Gastrocnemius medialis (tissue), 4 donors: ENCODE measurements at regions not wholly inside any gene's neighbourhood (a gene's known extent, or its start where the extent isn't known, plus 50 kb on each side); places are given as distances from the start of the nearest gene placed in this dataset.

Experiments
- ATAC-seq, 2 donors: fragments of 150-250 bp; one replicate each; pipeline ENCODE4 v1.9.1; 2016
- DNase-seq, 2 donors: peaks; one replicate each; pipeline ENCODE4 v3.0.0-alpha.2; 2019
- H3K27ac ChIP-seq, 4 donors: fragments of 200-600 bp; sonication (generic); 1 replicate in 1 of 4; 2 replicates in 3 of 4; pipeline ENCODE4 v1.5.1; 2016 to 2018; ENCODE audit warnings: mild to moderate bottlenecking in 2 of 4, moderate library complexity in 1 of 4
- H3K27me3 ChIP-seq, 3 donors: fragments of 200-600 bp; sonication (generic) in 2 of 3; 1 replicate in 1 of 3; 2 replicates in 2 of 3; pipeline versions ENCODE4 v1.5.1 to v1.6.0; 2016 to 2019; ENCODE audit warnings: mild to moderate bottlenecking in 1 of 3, moderate library complexity in 1 of 3
- H3K36me3 ChIP-seq, 2 donors: fragments of 200-600 bp; sonication (generic) in 1 of 2; one replicate each; pipeline ENCODE4 v1.5.1; 2017 to 2018
- H3K4me1 ChIP-seq, 2 donors: fragments of 200-600 bp; sonication (generic) in 1 of 2; one replicate each; pipeline ENCODE4 v1.5.1; 2016 to 2017; ENCODE audit warnings: mild to moderate bottlenecking in 2 of 2
- H3K4me3 ChIP-seq, 4 donors: fragments of 200-600 bp; sonication (generic) in 3 of 4; 1 replicate in 1 of 4; 2 replicates in 3 of 4; pipeline ENCODE4 v1.5.1; 2016 to 2019; ENCODE audit warnings: mild to moderate bottlenecking in 2 of 4
- H3K9me3 ChIP-seq, 3 donors: fragments of 200-600 bp; sonication (generic) in 2 of 3; 1 replicate in 1 of 3; 2 replicates in 2 of 3; pipeline ENCODE4 v1.5.1; 2016 to 2019
- POLR2A ChIP-seq, 2 donors: fragments of 450-650 bp; IDR thresholded peaks; one replicate each; pipeline ENCODE4 v1.6.1; 2017; ENCODE audit warnings: antibody characterized with exemption in 2 of 2, mild to moderate bottlenecking in 2 of 2, moderate library complexity in 2 of 2
- in situ Hi-C, 4 donors: fragments of 200-750 bp; cut with MboI; loops; one replicate each; pipeline versions ENCODE4 v1.15.0 to v1.8.0; 2017; ENCODE audit warnings: low sequenced_read_pairs in 4 of 4
- intact Hi-C: fragments of 100-400 bp; cut with DNase I; formaldehyde crosslinking; loops from one replicate; pipeline ENCODE4 v1.15.1; 2023; ENCODE audit warnings: low total_unique reads
- TF ChIP-seq, protein P1 (sequence below), 5 experiments: fragments of 450-650 bp in 3 of 5; fragments of 200-600 bp in 2 of 5; sonication (generic) in 2 of 5; IDR thresholded peaks in 4 of 5; conservative IDR thresholded peaks in 1 of 5; 1 replicate in 4 of 5; 2 replicates in 1 of 5; pipeline ENCODE4 v1.5.1; 2016 to 2019; ENCODE audit warnings: antibody characterized with exemption in 5 of 5, mild to moderate bottlenecking in 3 of 5, moderate library complexity in 3 of 5

DNA sequence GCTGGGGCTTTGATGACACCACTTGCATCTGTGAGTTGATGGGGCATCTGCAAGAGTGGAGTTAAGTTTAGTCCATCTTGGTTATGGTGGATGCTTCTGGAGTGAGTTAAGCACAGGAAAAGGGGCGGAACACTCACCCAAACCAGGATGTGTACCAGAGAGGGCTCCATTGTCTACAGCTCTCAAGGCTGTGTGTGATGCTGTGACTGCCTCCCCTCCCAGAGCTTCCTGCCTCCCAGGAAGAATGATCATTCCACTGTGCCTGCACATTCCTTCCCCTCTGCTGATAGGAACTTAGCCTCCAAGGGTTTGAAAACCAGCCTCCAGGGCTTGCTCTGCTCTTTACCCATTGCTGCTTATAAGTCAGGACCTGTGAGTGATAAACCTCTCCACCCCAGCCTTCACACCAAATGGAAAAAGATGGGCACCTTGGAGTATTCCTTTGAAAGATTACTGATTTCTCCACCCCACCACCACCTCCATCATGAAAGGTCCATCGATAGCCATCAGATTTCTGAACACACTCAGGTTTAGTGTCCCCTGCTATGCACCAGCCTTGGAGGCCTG, 160.1 kb upstream of the SPRY4 start:
- TF ChIP-seq, protein P1, sequence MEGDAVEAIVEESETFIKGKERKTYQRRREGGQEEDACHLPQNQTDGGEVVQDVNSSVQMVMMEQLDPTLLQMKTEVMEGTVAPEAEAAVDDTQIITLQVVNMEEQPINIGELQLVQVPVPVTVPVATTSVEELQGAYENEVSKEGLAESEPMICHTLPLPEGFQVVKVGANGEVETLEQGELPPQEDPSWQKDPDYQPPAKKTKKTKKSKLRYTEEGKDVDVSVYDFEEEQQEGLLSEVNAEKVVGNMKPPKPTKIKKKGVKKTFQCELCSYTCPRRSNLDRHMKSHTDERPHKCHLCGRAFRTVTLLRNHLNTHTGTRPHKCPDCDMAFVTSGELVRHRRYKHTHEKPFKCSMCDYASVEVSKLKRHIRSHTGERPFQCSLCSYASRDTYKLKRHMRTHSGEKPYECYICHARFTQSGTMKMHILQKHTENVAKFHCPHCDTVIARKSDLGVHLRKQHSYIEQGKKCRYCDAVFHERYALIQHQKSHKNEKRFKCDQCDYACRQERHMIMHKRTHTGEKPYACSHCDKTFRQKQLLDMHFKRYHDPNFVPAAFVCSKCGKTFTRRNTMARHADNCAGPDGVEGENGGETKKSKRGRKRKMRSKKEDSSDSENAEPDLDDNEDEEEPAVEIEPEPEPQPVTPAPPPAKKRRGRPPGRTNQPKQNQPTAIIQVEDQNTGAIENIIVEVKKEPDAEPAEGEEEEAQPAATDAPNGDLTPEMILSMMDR (IDR thresholded peaks at IDR 0.05 in 4 of 5, conservative IDR thresholded peaks at IDR 0.05 in 1 of 5): no peak
- no peak for TF ChIP-seq POLR2A (IDR thresholded peaks at IDR 0.05)
- in situ Hi-C loops (no loop called here), intact Hi-C loops (no loop called here)
- DNase-seq (no peak), ATAC-seq (no peak)
- no peaks in the 10 kb centered on the region for H3K4me1 ChIP-seq
- no peaks in the 10 kb centered on the region for H3K36me3 ChIP-seq
- no peaks in the 10 kb centered on the region for H3K9me3 ChIP-seq
- H3K27me3 ChIP-seq: no peaks in the 10 kb centered on the region
- no peak overlapping the region for H3K4me3 ChIP-seq
- H3K27ac ChIP-seq: no peak overlapping the region

DNA sequence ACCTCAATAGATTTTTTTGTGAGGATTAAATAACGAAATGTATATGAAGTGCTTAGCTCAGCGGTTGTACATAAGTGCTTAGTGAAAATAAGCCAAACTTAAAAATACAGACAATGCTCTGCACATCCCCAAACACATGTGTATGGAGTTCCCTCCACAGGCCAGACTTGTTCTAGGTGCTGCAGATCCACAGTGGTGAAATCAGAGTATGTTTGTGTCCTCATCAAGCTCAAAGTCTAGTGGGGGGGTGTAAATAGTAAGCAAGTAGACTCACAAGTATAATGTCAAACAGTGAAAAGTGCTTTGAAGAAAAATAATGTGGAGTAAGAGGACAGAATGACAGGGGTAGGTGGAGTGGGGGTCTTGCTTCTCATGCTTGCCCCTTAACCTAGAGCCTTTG, 157.4 kb upstream of the SPRY4 start:
- no peak for DNase-seq
- H3K4me3 ChIP-seq: no peak overlapping the region
- H3K9me3 ChIP-seq: no peaks in the 10 kb centered on the region
- no peak for ATAC-seq
- H3K4me1 ChIP-seq: no peaks in the 10 kb centered on the region
- H3K27ac ChIP-seq: no peak overlapping the region
- in situ Hi-C loops (no loop called here), intact Hi-C loops (no loop called here)
- no peak for TF ChIP-seq POLR2A (IDR thresholded peaks at IDR 0.05)
- TF ChIP-seq, protein P1 (IDR thresholded peaks at IDR 0.05 in 4 of 5, conservative IDR thresholded peaks at IDR 0.05 in 1 of 5): no peak
- no peaks in the 10 kb centered on the region for H3K36me3 ChIP-seq
- no peaks in the 10 kb centered on the region for H3K27me3 ChIP-seq

DNA sequence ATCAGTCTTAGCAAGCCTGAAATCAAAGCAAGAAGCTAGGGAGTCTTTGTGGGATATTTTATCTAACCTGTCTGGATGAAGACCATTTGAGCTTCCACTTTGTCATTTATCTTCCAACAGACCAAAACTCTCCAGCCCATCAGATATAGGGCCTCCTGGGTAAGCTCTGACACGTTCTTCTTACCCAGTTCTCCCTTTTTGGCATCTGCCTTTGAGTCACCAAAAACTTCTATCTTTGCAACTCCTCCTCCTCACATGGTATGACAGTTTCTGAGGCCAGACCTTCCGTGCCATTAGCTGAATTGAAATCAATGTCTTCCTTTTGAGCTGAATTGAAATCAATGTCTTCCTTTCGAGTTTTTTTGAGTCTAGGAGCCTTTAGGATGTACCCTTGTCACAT, 156.6 kb upstream of the SPRY4 start:
- intact Hi-C loops (no loop called here), in situ Hi-C loops (no loop called here)
- Histone ChIP-seq H3K36me3 (no peaks in the 10 kb centered on the region), H3K4me3 (no peak overlapping the region), H3K9me3 (no peaks in the 10 kb centered on the region), H3K27ac (no peak overlapping the region), H3K27me3 (no peaks in the 10 kb centered on the region), H3K4me1 (no peaks in the 10 kb centered on the region)
- DNase-seq: no peak
- no peak for ATAC-seq
- TF ChIP-seq, protein P1 (IDR thresholded peaks at IDR 0.05 in 4 of 5, conservative IDR thresholded peaks at IDR 0.05 in 1 of 5): no peak
- TF ChIP-seq POLR2A (IDR thresholded peaks at IDR 0.05): no peak

DNA sequence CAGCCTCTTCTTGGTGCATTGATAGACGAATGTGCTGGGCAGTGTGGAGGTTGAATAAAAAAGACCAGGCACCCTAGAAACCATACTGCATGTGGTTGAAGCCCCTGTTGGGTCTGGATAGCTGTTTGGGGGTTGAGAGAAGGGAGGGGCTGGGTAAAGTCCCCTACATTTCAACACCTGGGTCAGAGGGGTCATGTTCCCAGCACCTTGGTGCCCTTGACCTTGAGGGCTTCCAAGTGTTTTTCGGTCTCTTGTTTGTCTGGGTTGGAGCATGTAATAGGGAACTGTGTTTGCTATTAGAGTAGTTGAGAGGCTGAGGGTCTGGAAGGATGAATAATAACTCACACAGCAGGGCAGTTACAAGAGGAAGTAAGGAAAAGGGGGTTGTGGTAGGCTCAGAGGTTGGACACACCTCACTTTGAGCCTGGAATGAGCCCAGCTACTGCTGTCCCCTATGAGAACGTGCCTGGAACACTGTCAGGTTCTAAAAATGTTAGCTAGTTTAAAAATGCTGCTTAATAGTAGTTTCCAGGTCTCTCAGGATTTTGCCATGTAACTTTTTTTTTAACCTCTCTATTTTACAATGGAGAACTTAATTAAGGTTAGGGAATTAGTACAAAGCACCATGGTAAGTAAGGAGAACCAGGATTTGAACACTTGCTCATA, 155.2 kb upstream of the SPRY4 start:
- Histone ChIP-seq H3K4me1 (no peaks in the 10 kb centered on the region), H3K9me3 (no peaks in the 10 kb centered on the region), H3K27me3 (no peaks in the 10 kb centered on the region), H3K27ac (no peak overlapping the region), H3K36me3 (no peaks in the 10 kb centered on the region), H3K4me3 (no peak overlapping the region)
- DNase-seq (no peak), ATAC-seq (no peak)
- intact Hi-C loops: no loop called here
- in situ Hi-C loops: no loop called here
- no peak for TF ChIP-seq POLR2A (IDR thresholded peaks at IDR 0.05)
- TF ChIP-seq, protein P1 (IDR thresholded peaks at IDR 0.05 in 4 of 5, conservative IDR thresholded peaks at IDR 0.05 in 1 of 5): no peak

DNA sequence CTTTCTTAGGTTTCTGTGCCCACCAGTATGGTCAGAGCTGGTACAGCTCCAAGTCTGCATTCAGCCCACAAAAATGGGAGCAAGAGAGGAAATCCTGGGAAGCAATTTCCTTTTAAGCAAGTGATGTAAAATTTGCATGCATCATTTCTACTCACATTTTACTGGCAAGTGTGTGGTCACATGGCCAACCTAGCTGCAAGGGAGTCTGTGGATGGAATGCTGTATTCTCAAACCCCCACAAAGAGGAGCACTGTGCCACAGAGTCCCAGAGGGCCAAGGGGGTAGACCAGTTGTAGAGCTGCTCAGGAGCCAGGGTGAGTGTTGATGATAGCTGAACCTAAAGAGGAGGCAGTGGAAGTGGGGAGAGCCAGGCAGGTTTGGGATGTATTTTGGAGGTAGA, 154.3 kb upstream of the SPRY4 start:
- ATAC-seq (no peak), DNase-seq (no peak)
- intact Hi-C loops (no loop called here), in situ Hi-C loops (no loop called here)
- H3K27me3 ChIP-seq: no peaks in the 10 kb centered on the region
- no peaks in the 10 kb centered on the region for H3K36me3 ChIP-seq
- no peak overlapping the region for H3K4me3 ChIP-seq
- no peaks in the 10 kb centered on the region for H3K4me1 ChIP-seq
- H3K27ac ChIP-seq: no peak overlapping the region
- TF ChIP-seq, protein P1 (IDR thresholded peaks at IDR 0.05 in 4 of 5, conservative IDR thresholded peaks at IDR 0.05 in 1 of 5): no peak
- TF ChIP-seq POLR2A (IDR thresholded peaks at IDR 0.05): no peak
- H3K9me3 ChIP-seq: no peaks in the 10 kb centered on the region
